GM18909 (cell line): ENCODE measurements at regions not wholly inside any gene's neighbourhood (a gene's known extent, or its start where the extent isn't known, plus 50 kb on each side); places are given as distances from the start of the nearest gene placed in this dataset.
"Not testable (repeated sequence)": the region's sequence is repeated elsewhere in the genome, so short reads cannot be mapped to it uniquely, and the experiment has no call there.

Experiments
- ATAC-seq: cut with Tn5 transposase; IDR thresholded peaks from one replicate; pipeline ENCODE4 v1.9.1; 2021; ENCODE audit warnings: mild to moderate bottlenecking; ENCODE audit not compliant: unreplicated experiment, poor library complexity

DNA sequence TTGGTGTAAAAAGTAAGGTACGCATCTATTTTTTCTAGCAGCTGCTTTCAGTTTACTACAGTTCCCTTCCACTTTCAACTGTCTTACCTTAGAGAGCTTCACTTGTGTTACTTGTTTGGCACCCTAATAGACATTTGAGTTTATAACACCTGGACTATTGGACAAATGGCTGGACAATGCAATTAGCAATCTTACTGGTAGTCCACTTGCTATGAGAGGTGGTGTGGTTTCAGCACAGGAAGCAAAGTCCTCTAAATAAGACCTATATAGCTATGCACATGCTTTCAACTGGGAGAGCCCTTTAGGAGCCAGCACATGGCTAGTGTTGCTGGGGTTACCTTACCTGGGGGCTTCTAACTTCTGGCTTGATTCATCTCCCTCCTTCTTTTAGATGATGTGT lies 119.6 kb upstream of the RANBP3L start:
- ATAC-seq: no peak

DNA sequence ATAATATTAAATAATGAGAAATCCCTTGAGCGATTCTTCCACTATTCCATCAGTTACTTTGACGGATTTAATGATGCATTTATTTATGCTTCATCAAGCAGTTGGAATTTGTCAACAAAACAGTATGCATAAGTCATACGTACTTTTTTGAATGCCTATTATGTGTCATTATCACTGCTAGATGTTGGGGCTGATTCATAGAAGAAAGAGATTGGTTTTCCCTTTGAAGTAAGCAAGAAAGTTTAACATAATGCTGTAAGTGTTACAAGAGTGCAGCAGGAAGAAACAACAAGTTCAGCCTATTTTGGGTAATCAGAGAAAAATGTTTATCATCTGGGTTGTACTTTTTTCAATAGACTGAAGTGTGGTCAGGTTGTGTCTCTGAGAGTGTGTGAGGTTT lies 121.2 kb upstream of the RANBP3L start:
- ATAC-seq: no peak

DNA sequence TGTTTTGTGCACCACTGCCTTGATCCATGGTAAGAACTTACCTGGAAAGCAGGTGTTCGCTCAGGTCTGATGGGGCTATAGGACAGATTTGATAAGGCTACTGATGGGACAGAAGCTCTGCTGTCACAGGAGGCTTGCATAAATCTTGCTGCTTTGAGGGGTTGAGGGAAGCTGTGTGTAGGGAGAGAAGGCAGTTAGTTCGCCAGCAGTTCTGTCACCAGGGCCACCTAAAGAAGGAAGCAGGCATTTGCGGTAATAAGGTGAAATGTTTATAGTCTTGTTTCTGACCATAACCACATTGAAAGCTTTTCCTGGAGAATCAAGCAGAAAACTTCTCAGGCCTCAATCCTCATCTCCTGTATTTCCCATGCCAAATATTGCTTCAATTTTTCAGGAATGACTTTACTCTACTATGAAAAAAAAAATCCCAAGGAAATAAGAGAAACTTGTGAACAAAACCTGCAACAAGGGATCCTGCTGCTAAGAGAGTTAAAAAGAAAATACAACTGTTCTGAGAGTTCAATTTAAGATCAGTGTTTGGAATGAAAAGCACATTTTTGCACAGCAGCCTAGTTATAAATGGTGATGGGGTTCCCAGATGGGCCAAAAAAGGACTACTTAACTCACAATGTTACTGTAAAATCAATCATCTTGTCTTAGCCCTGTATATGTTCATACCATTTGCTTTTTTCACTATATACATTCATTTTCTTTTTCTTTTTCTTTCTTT lies 122.0 kb upstream of the RANBP3L start:
- no peak for ATAC-seq

DNA sequence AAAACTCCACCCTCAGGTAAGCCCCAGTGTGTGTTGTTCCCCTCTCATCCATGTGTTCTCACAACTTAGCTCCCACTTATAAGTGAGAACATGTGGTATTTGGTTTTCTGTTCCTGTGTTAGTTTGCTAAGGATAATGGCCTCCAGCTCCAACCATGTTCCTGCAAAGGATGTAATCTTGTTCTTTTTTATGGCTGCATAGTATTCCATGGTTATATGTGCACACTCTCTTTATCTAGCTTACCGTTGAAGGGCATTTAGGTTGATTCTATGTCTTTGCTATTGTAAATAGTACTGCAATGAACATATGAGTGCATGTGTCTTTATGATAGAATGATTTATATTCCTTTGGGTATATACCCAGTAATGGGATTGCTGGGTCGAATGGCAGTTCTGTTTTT lies 124.4 kb upstream of the RANBP3L start:
- ATAC-seq: not testable (repeated sequence)

DNA sequence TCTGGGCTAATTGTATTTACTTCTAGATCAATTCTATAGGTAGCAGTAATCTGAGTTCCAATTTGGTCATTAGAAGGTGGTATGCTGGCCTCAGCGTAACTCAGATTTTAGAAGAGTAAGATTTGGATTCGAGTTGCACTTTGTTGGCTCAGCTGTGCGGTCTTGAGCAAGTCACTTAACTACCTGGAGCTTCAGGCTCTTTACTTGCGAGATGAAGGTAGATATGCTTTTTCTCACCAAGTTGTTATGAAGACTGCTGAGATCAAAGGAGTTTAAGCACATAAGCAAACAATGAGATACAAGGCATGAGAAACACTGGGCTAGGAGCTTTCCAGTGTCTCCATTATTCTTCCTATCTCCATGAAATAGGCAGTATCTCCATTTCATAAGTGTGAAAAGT lies 133.8 kb upstream of the RANBP3L start:
- ATAC-seq: no peak

DNA sequence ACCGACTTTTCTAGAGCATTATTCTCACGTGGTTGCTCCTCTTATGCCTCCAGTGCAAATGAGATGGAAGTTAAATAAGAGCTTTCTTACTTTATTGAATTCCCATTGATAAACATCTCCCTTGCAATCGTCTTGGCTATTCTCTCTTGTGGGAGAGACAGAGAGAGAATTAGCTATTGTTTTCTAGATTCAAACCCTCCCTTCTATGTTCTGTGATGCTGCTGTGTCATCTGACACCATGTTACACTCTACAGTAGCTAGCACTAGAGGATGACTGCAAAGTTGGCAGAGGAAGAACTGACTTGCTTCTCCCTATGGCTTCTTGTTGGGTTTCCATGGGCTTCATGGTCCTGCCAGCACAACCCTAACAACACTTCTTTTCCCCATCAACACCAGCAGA lies 134.6 kb upstream of the RANBP3L start:
- no peak for ATAC-seq

DNA sequence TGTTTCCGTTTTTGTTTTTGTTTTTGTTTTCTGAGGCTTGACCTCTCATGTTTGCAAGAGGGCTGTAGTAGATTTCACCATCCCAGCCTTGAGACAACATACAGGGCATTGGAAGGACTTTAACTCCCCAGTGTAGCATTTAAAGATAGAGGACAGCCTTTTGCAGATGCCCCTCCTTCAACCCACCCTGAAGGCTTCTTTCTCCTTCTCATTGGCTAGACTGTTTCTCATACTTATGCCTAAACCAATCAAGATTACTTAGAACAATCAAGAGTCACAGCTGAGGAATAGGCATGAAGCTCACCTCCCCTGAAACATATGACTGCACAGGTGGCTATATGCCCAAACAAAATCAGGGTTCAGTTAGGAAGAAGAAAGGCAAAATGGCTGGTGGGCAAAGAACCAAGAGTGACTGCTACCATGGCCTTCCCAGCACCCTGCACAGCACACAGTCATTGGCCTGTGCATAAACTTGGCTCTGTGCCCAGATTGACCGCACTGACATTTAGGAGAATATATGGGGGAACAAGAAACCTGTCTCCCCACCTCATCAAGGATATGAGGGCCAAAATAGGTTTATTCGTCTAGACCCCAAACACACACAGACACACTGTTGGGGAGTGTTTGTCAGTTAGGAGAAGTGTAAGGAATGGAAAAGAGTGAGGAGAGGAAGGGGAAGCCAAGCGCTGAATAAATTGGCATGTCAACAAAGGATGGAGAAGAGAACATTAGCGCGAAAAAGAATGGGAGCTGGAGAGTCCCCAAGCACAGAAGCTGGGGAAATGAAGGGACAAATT lies 137.3 kb upstream of the RANBP3L start:
- no peak for ATAC-seq

DNA sequence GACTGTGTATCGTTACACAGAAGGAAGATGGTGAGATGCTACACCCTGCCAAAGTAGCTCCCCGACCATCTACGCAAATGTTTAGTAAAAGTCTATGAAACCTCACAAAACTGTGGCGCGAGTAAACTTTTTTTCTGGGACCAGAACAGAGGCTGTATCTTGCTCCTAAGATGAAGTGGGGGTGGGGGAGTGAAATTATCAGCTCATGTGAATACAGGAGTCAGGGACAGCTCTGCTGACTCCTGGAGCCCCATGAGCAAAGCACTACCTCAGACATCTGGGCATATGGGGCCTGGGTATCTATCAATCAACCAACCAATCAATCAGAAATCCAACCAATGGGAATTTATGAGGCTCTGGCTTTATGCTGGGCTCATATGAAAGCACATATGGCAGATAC lies 138.6 kb upstream of the RANBP3L start:
- ATAC-seq: no peak

DNA sequence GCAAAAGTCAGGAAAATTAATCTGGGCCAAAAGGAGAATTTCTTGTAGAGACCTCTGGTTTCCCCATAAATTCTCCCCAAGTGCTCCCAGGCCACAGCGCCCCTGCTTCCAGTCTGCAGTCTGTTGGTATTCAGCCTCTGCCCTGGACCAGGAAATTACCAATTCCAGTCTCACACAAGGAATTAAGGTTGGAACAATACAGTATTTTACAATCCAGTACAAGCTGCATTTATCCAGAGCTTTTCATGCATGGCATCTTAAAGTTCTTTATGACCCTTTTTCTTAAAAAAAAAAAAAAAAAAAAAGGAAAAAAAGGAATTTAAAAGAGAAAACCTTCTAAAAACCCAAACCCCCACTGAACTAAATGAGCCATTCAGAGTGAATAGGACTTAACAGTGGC lies 139.6 kb upstream of the RANBP3L start:
- ATAC-seq: no peak

DNA sequence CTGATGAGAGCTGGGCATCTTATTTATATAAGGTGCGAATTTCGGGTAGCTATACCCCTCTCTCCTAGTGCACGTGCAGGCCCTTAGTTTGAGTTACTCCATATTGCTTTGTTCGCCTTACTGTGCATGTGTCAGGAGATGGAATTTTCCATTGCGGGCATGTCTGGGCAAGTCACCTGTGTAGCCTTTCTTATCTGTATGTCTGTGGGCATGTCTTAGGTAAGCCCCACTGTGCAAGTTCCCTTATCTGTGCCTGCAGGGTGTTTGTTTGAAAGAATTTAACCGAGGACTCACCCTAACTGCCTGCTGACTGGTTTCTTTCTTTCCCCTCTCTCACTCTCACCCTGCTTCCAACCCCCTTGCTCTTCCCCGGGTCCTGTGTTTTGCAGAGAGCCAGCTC lies 140.7 kb upstream of the RANBP3L start:
- ATAC-seq: no peak

DNA sequence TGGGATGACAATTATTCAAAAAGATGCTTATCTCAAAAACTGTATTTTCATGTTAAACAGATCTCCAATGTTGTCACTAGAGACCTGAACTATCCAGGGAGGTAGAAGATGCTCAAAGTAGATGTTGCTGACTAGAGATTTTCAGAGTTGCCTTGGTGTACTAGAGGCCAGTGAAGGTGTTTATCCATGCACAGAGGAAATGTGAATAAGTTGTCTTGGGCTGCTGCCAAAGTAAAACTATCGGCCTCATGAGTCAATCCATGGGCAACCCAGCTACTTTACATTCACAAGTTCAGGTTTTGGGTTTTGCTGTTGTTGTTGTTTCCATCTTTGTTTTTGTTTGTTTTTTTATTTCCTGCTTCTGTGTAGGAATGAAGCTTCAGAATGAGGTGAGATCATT lies 141.1 kb upstream of the RANBP3L start:
- ATAC-seq: no peak

DNA sequence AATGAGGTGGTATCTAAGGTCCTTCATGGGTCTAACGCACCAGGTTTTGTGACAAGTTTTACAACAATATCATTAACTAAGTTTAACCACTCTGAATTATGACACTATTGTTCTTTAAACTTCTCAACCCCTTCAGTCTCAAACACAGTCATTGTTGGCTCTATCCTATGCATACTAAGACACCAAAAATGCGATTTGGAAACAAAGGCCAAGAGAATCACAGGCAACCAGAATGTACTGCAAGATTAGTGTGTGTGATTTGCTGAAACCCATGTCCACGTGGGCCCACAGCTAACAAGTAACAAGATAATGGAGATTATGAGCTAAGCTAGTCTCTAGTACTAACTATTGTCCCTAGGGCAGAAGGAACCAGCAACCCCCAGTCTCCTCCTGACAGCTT lies 142.2 kb upstream of the RANBP3L start:
- ATAC-seq: no peak

DNA sequence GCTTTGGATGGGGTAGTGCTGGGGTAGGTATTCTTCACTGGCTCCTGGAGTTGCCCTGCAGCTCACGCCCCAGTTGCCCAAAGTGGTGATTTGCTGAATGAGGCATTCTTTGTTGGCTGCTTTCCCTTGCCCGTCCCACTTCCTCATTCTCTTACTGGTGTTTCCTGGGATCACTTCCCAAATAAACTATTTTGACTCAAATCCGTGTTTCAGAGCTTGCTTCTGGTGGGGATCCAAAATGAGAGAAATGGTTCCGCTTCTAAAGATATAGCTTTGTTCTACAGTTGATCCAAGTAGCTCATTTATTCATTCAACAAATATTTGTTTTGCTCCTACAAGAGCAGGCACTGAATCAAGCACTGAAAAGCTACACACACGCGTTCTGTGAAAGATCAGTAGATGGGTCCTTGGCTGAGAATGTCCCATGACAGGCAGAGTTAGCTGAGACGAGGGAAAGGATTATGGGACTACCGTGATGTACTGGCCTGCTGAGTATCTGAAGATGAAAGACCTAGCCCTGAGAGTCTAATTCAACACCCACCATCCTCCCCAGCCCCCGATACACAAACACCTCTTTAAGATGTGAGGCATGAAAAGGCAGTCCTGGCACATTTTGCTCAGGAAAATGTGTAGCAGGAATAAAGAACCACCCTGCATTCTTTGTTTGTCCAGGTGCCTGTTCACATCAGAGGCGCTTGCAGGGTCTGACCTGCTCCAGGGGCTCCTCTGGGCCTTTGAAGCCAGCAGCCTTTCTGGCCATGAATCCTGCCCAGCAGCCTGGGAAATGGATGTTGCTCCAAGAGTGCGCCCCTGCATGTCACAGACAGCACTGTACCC lies 143.1 kb upstream of the RANBP3L start:
- no peak for ATAC-seq

DNA sequence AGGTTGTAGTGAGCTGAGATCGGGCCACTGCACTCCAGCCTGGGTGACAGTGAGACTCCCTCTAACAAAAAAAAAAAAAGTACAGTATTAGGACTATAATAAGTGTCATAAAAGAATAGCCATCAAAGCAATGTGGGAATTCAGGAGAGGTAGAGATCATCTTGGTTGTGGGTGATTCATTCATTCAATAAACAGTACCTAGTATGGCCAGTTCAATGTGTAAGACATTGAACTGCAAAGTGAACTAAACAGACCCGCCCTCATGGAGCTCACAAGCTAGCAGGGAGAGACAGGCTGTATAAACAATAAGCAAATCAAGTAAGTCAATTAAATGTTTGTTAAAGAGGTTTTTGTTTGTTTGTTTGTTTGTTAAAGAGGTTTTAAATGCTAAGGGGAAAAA lies 146.1 kb upstream of the RANBP3L start:
- no peak for ATAC-seq

DNA sequence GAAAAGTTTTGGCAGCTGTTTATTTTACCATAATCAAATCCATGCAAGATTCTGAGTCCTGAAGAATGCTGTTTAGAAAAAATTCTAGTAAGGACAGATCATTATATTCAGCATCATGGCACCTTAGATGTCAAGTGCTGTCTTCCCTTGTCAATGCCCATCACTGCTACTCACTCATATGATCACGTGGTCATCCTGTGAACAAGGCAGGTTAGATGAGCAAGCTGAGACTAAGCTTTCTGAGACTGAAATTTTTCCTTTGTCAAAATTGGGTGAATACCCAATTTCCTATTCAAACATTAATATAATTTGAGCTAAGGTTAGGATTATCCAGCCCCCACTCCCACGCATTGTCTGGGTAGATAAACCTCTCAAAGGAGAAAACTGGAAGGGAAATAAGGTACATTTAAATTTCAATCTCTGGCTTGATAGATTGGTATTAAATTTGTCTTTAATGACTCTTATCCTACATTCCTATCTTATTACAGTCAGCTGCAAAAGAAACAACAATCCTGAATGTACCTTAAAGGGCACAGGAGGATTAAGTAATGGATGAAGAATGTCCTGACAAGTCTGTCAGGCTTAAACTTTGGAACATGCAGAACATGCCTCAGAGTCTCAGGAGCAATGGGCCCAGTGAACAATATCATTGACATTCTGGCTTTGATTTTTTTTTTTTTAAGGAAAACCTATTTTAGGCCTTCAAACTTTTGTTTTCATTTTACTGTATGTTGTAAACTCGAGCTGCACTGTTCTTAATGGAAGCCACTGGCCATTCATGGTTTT lies 148.7 kb upstream of the RANBP3L start:
- ATAC-seq: no peak

DNA sequence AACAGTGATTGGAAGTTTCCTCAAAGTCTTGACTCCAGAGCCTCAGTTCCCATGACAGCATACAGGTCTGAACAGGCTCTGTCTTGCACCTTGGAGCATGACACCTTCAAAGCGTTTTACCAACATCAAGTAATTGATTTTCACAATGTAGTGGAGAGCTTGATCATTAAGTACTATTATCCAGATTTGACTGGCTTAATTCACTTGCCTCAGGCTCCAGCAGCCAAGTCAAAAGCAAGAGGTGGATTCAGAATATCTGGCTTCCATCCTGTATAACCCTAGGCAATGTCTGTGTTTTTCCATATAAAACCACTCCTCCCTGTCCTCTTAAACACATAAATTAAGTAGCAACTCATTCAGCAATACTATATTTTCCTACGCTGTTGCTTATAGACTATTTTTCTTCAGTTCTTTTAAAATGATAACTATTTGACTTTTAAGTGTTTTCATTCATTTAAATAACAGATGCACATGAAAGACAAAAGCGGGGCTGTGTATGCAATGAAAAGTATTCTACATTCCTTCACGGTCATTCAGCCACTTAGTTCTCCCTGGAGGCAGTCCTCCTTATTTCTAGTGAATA lies 150.8 kb upstream of the RANBP3L start:
- ATAC-seq: no peak

DNA sequence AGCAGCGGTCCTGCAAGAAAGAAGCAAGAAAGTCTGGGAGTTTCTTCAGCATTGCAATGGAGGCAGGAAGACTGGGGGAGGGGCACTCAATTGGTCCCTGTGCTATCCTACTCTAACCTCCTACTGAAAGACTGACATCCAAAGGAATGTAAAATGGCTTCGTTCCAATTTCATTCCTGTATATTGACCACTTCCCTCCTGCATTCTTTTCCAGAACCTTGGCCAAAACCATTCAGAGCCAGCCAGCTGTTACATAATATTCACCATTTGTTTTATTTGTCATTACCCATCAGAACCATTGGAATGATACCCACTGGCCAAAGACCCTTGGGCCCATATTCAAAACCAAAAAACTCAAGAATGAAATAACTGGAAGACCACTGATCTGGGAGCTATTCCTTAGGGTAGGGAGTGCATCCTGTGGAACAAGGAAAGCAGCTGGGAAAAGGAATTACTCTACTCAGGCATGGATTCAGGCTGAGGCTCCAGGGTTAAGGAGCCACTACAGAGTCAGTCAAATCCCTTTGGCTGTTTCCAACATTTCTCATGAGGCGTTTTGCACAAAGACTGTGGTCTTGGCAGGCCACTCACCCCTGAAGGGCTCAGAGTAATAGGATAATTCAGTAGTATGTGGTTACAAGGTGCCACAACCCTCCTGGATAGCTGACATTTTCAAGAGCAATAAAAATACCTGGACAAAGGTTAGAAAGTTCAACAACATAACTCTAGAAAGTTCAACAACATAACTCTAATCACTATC lies 148.7 kb upstream of the SLC1A3 start:
- ATAC-seq: no peak

DNA sequence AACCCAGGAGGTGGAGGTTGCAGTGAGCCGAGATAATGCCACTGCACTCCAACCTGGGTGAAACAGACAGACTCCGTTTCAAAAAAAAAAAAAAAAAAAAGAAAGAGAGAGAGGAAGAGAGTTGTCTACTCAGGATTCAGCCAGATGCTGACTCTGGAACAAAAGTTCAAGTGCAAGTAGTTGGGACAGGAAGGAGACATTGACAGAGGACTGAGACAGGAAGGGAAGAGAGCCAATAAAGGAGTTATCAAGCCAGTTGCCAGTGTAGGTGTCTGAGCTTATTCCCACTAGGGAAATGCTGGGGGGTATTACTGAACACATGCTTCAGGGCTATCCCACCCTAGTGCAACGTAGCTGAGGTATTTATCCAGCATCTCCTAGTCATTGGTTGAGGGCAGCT lies 147.7 kb upstream of the SLC1A3 start:
- no peak for ATAC-seq
